PC-3 (cell line): ENCODE measurements at regions not wholly inside any gene's neighbourhood (a gene's known extent, or its start where the extent isn't known, plus 50 kb on each side); places are given as distances from the start of the nearest gene placed in this dataset.

Source experiments
- EZH2 ChIP-seq: fragments of 300-600 bp; sonication (generic); IDR thresholded peaks from one replicate; pipeline ENCODE4 v1.6.1; 2017; ENCODE audit warnings: antibody characterized with exemption, mild to moderate bottlenecking, low read length; ENCODE audit not compliant: unreplicated experiment
- TF ChIP-seq, protein P1 (sequence below): fragments of 300-600 bp; sonication (generic); conservative IDR thresholded peaks from 2 replicates; pipeline ENCODE4 v1.5.1; 2017; ENCODE audit warnings: antibody characterized with exemption, low read depth, mild to moderate bottlenecking, low read length

DNA sequence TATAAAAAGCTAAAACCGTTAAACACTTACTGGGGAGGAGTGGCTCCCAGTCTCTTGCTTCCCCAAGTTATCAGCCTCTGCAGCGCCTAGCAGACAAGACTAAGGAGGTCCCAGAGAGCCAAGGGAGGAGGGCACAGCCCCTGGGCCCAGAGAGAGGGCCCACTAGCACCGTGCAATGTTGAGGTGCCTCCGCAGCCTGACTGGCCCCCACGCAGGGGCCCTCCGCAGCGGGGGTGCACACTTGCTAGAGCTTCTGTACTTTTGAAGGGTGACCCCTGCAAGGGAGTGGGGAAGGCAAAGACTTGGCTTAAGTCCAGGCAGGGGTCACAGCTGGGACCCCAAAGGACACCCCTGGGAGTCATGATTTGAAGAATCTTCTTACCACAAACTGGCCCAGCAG lies 98.0 kb downstream of the ADAMTS15 start:
- TF ChIP-seq, protein P1, sequence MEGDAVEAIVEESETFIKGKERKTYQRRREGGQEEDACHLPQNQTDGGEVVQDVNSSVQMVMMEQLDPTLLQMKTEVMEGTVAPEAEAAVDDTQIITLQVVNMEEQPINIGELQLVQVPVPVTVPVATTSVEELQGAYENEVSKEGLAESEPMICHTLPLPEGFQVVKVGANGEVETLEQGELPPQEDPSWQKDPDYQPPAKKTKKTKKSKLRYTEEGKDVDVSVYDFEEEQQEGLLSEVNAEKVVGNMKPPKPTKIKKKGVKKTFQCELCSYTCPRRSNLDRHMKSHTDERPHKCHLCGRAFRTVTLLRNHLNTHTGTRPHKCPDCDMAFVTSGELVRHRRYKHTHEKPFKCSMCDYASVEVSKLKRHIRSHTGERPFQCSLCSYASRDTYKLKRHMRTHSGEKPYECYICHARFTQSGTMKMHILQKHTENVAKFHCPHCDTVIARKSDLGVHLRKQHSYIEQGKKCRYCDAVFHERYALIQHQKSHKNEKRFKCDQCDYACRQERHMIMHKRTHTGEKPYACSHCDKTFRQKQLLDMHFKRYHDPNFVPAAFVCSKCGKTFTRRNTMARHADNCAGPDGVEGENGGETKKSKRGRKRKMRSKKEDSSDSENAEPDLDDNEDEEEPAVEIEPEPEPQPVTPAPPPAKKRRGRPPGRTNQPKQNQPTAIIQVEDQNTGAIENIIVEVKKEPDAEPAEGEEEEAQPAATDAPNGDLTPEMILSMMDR, result no peak
- no peak for TF ChIP-seq EZH2
